GM18498 (cell line): ENCODE measurements at regions not wholly inside any gene's neighbourhood (a gene's known extent, or its start where the extent isn't known, plus 50 kb on each side); places are given as distances from the start of the nearest gene placed in this dataset.

Experiments
- ATAC-seq: cut with Tn5 transposase; IDR thresholded peaks from one replicate; pipeline ENCODE4 v1.9.1; 2021; ENCODE audit warnings: mild to moderate bottlenecking, moderate library complexity; ENCODE audit not compliant: unreplicated experiment

- ATAC-seq = no peak
Measured at GRCh38 chr3:94935738-94936580, 873.1 kb downstream of the NSUN3 start.

GRCh38 chr3:94937980-94938379, 875.1 kb downstream of the NSUN3 start:
- ATAC-seq = no peak

- ATAC-seq = no peak
Measured at GRCh38 chr3:94946683-94947082, 883.8 kb downstream of the NSUN3 start.

GRCh38 chr3:94961423-94962100, 898.7 kb downstream of the NSUN3 start:
- no peak for ATAC-seq

GRCh38 chr3:94965867-94966475, 903.1 kb downstream of the NSUN3 start:
- ATAC-seq = no peak

GRCh38 chr3:94967196-94967595, 904.3 kb downstream of the NSUN3 start:
- ATAC-seq = no peak

GRCh38 chr3:94968519-94968918, 905.7 kb downstream of the NSUN3 start:
- no peak for ATAC-seq

GRCh38 chr3:94972066-94972465, 909.2 kb downstream of the NSUN3 start:
- ATAC-seq = no peak

GRCh38 chr3:94978084-94978483, 915.2 kb downstream of the NSUN3 start:
- ATAC-seq = no peak

- ATAC-seq = no peak
Measured at GRCh38 chr3:94985778-94986177, 922.9 kb downstream of the NSUN3 start.

GRCh38 chr3:94990952-94991705, 928.3 kb downstream of the NSUN3 start:
- no peak for ATAC-seq

GRCh38 chr3:94996743-94997142, 933.9 kb downstream of the NSUN3 start:
- ATAC-seq = no peak

GRCh38 chr3:95002438-95003046, 939.7 kb downstream of the NSUN3 start:
- ATAC-seq = no peak

GRCh38 chr3:95028688-95029087, 965.8 kb downstream of the NSUN3 start:
- ATAC-seq = no peak

- no peak for ATAC-seq
Measured at GRCh38 chr3:95029644-95030043, 966.8 kb downstream of the NSUN3 start.

- ATAC-seq = no peak
Measured at GRCh38 chr3:95036526-95037021, 973.7 kb downstream of the NSUN3 start.

- no peak for ATAC-seq
Measured at GRCh38 chr3:95037097-95037496, 974.2 kb downstream of the NSUN3 start.

GRCh38 chr3:95037927-95038326, 975.1 kb downstream of the NSUN3 start:
- no peak for ATAC-seq

- ATAC-seq = no peak
Measured at GRCh38 chr3:95044101-95044500, 981.2 kb downstream of the NSUN3 start.

- no peak for ATAC-seq
Measured at GRCh38 chr3:95048564-95048963, 985.7 kb downstream of the NSUN3 start.

- no peak for ATAC-seq
Measured at GRCh38 chr3:95049841-95050240, 987.0 kb downstream of the NSUN3 start.
